ENCODE measurements at regions not wholly inside any gene's neighbourhood (a gene's known extent, or its start where the extent isn't known, plus 50 kb on each side); places are given as distances from the start of the nearest gene placed in this dataset.

GRCh38 chr2:16047701-16048100 lies 107.4 kb downstream of the MYCN start:
- Histone ChIP-seq H3K27me3 (no peaks in the 10 kb centered on the region), H3K27ac (no peak overlapping the region), H3K9me3 (no peaks in the 10 kb centered on the region), H3K36me3 (no peaks in the 10 kb centered on the region), H3K4me3 (no peak overlapping the region), H3K4me1 (no peaks in the 10 kb centered on the region)
- no peak for DNase-seq (ENCODE audit: low spot score in 2 of 2)
- WGBS = 88% methylated on average over 9 of the region's 9 CpGs
- TF ChIP-seq EP300 (IDR thresholded peaks at IDR 0.05) (no peak), CTCF (IDR thresholded peaks at IDR 0.05) (no peak), POLR2A (IDR thresholded peaks at IDR 0.05) (no peak), POLR2AphosphoS5 (IDR thresholded peaks at IDR 0.05) (no peak)

- H3K4me1 ChIP-seq = no peaks in the 10 kb centered on the region
- TF ChIP-seq EP300 (IDR thresholded peaks at IDR 0.05) (no peak), POLR2A (IDR thresholded peaks at IDR 0.05) (no peak), POLR2AphosphoS5 (IDR thresholded peaks at IDR 0.05) (no peak), CTCF (IDR thresholded peaks at IDR 0.05) (no peak)
- no peaks in the 10 kb centered on the region for H3K9me3 ChIP-seq
- H3K4me3 ChIP-seq = no peak overlapping the region
- no peak overlapping the region for H3K27ac ChIP-seq
- no peak for DNase-seq (ENCODE audit: low spot score in 2 of 2)
- WGBS = 100% methylated on average over 2 of the region's 2 CpGs
- no peaks in the 10 kb centered on the region for H3K27me3 ChIP-seq
- H3K36me3 ChIP-seq = no peaks in the 10 kb centered on the region
Observed at GRCh38 chr2:16046649-16047048, 106.3 kb downstream of the MYCN start.

- Histone ChIP-seq H3K4me1 (no peaks in the 10 kb centered on the region), H3K9me3 (no peaks in the 10 kb centered on the region), H3K36me3 (no peaks in the 10 kb centered on the region), H3K27ac (no peak overlapping the region), H3K27me3 (no peaks in the 10 kb centered on the region), H3K4me3 (no peak overlapping the region)
- 76% methylated on average over 6 of the region's 6 CpGs for WGBS
- no peak for DNase-seq (ENCODE audit: low spot score in 2 of 2)
- no peak for TF ChIP-seq POLR2AphosphoS5 (IDR thresholded peaks at IDR 0.05)
- no peak for TF ChIP-seq EP300 (IDR thresholded peaks at IDR 0.05)
- no peak for TF ChIP-seq POLR2A (IDR thresholded peaks at IDR 0.05)
- TF ChIP-seq CTCF (IDR thresholded peaks at IDR 0.05) = no peak
Observed at GRCh38 chr2:16045653-16046352, 105.5 kb downstream of the MYCN start.

GRCh38 chr2:16044946-16045456 lies 104.7 kb downstream of the MYCN start:
- TF ChIP-seq POLR2AphosphoS5 (IDR thresholded peaks at IDR 0.05) (no peak), POLR2A (IDR thresholded peaks at IDR 0.05) (no peak), EP300 (IDR thresholded peaks at IDR 0.05) (no peak), CTCF (IDR thresholded peaks at IDR 0.05) (no peak)
- DNase-seq (ENCODE audit: low spot score in 2 of 2) = no peak
- Histone ChIP-seq H3K36me3 (no peaks in the 10 kb centered on the region), H3K4me1 (no peaks in the 10 kb centered on the region), H3K9me3 (no peaks in the 10 kb centered on the region), H3K27me3 (no peaks in the 10 kb centered on the region), H3K4me3 (no peak overlapping the region), H3K27ac (no peak overlapping the region)
- 88% methylated on average over 6 of the region's 6 CpGs for WGBS

GRCh38 chr2:16043627-16044026 lies 103.3 kb downstream of the MYCN start:
- no peaks in the 10 kb centered on the region for H3K36me3 ChIP-seq
- H3K27ac ChIP-seq = no peak overlapping the region
- TF ChIP-seq EP300 (IDR thresholded peaks at IDR 0.05) = no peak
- no peak for TF ChIP-seq POLR2A (IDR thresholded peaks at IDR 0.05)
- TF ChIP-seq POLR2AphosphoS5 (IDR thresholded peaks at IDR 0.05) = no peak
- no peak for TF ChIP-seq CTCF (IDR thresholded peaks at IDR 0.05)
- H3K4me1 ChIP-seq = no peaks in the 10 kb centered on the region
- H3K4me3 ChIP-seq = no peak overlapping the region
- DNase-seq (ENCODE audit: low spot score in 2 of 2) = no peak
- H3K9me3 ChIP-seq = no peaks in the 10 kb centered on the region
- peaks cover 3% of the 10 kb centered on the region for H3K27me3 ChIP-seq
- 84% methylated on average over 2 of the region's 2 CpGs for WGBS
